ENCODE measurements at regions not wholly inside any gene's neighbourhood (a gene's known extent, or its start where the extent isn't known, plus 50 kb on each side); places are given as distances from the start of the nearest gene placed in this dataset.
"Not testable (repeated sequence)": the region's sequence is repeated elsewhere in the genome, so short reads cannot be mapped to it uniquely, and the experiment has no call there.

- DNase-seq: not testable (repeated sequence)
Observed at GRCh38 chr16:29157051-29157923, 172.4 kb downstream of the LAT start.

- no peak for DNase-seq
Observed at GRCh38 chr16:29156511-29156910, 171.7 kb downstream of the LAT start.

- DNase-seq: not testable (repeated sequence)
Observed at GRCh38 chr16:29155866-29156200, 171.0 kb downstream of the LAT start.

DNA sequence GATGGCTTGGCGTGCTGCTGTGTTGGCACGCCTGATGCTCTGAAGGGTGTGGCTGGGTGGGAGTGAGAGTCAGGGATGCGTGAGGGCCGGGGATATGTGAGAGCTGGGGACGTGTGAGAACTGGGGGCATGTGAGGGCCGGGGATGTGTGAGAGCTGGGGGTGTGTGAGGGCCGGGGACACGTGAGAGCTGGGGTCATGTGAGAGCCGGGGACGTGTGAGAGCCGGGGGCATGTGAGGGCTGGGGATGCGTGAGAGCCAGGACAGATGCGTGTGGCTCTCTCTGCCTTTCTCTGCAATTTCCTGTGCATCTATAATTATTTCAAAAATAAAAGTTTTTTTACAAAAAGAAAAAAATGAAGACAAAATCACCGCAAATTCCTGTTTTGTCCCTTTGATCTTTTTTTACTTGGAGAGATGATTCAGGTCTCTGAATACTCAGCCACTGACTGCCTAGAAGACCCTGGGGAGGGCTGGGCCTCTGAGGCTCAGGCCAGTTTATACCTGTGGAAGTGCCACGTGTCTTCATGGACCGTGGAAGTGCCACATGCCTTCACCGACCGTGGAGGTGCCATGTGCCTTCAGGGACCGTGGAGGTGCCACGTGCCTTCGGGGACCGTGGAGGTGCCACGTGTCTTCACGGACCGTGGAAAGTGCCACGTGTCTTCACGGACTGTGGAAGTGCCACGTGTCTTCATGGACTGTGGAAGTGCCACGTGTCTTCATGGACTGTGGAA is 170.4 kb downstream of the LAT start:
- not testable (repeated sequence) for DNase-seq

- no peak for DNase-seq
Observed at GRCh38 chr16:29154676-29155121, 169.8 kb downstream of the LAT start.

DNA sequence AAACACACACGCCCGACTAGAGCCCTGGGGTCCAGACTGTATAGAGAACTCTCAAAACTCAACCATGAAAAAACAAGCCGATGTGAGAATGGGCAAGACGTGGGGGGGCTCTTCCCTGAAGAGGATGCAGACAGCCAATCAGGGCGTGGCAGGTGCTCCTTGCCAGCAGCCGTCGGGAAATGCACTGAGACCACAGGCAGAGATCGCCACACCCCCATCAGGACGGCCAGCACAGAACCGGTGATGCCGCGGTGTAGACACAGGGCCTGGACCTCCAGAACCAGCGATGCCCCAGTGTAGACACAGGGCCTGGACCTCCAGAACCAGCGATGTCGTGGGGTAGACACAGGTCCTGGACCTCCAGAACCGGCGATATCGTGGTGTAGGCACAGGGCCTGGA is 169.2 kb downstream of the LAT start:
- no peak for DNase-seq

DNA sequence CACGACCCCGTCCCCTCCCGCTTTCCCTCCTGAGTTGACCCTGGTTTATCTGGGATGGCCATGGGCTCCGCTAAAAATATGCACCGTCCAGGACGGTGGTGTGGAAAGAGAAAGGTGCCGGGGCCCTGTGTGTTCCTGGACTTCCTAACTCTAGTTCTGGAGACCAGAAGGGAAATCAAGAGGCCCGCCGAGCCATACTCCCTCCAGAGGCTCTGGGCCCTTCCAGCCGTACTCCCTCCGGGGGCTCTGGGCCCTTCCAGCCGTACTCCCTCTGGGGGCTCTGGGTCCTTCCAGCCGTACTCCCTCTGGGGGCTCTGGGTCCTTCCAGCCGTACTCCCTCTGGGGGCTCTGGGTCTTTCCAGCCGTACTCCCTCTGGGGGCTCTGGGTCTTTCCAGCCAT is 168.5 kb downstream of the LAT start:
- DNase-seq: not testable (repeated sequence)

DNA sequence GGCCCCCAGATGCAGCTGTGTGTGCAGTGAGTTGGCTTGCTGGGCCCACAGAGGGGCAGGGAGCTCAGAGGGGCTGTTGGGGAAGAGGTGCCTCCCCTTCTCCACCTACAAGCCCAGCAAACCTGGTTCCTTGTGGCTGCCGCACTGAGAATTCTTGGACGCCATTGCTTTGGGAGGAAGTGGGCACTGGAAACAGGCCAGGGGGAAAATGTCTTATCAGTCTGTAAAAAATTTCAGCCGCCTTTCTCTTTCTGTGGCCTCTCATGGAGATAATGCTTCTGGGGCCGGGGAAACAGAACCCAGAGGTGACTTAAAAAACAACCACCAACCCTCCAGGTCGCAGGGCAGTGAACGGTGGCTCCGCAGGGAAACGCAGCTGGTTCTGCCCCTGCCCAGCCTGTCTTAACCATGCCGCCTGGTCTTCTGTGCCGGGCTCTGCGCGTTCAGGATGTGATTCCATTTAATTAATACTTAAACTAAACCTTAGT is 167.7 kb downstream of the LAT start:
- DNase-seq: not testable (repeated sequence)

GRCh38 chr16:29151317-29151716 is 166.5 kb downstream of the LAT start:
- no peak for DNase-seq

- DNase-seq: not testable (repeated sequence)
Observed at GRCh38 chr16:29149912-29150311, 165.1 kb downstream of the LAT start.

- no peak for DNase-seq
Observed at GRCh38 chr16:29148867-29149272, 164.0 kb downstream of the LAT start.

DNA sequence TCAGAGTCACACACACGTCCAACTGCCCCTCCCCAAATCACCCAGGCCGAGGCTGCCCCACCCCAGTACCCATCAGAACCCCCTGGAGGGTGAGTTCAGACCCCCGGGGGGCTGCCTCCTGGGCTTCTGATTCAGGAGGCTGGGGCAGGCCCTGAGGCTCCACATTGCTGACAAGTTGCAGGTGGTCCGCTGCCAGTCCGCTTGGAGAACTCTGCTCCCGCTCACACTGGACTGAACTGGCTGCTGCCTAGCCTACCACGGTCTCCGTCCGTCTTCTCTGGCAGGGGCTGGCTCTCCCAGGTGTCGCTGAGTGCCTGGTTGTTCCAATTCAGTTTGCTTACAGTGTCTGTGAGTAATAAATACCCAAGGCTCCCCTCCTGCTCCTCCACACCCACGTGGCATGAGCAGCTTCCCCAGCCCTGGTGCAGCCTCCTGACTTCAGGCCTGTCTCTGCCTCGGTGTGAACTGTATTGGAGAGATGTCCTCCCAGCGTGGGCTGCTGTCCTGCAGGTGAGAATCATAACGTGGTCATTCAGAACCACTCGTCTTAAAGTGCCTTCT is 163.4 kb downstream of the LAT start:
- DNase-seq: no peak

GRCh38 chr16:29147710-29148109 is 162.9 kb downstream of the LAT start:
- not testable (repeated sequence) for DNase-seq

- DNase-seq: not testable (repeated sequence)
Observed at GRCh38 chr16:29146808-29147643, 162.2 kb downstream of the LAT start.

GRCh38 chr16:29146266-29146665 is 161.4 kb downstream of the LAT start:
- DNase-seq: no peak

GRCh38 chr16:29145486-29146225 is 160.8 kb downstream of the LAT start:
- DNase-seq: not testable (repeated sequence)

DNA sequence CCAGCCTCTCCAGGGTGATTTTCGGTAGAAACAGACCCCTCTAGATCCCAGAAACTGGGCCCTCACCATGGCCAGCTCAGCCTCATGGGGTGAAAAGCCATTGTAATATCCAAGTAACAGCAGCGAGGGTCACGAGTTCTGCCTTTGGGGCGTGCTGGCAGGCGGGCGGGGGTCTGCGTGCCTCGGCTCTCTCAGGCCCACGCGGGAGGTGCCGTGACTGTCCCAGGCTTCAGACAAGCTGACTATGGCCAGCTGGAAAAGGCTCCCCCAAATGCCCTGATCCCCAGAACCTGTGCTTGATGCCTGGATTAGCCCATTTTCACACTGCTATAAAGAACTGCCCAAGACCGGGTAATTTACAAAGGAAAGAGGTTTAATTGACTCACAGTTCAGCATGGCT is 160.2 kb downstream of the LAT start:
- not testable (repeated sequence) for DNase-seq

- not testable (repeated sequence) for DNase-seq
Observed at GRCh38 chr16:29144669-29145062, 159.8 kb downstream of the LAT start.

- not testable (repeated sequence) for DNase-seq
Observed at GRCh38 chr16:29143739-29144668, 159.2 kb downstream of the LAT start.

DNA sequence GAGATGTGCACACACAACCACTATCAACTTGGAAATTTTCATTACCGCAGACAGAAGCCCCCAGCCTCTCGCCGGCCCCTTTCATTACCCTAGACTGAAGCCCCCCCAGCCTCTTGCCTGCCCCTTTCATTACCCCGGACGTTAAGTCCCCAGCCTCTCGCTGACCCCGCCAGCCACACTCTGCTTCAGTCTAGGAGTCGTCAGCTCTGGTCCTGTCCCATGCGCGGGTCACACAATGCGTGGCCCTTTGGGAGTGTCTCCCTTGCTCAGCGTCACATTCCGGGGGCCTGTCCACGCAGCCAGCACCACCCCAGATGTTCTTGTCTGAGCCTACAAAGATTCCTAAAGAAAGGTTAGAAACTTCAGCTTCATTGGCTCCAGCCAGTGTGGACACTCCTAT is 157.7 kb downstream of the LAT start:
- DNase-seq: not testable (repeated sequence)

Data from SHP77 treated with DMSO at 0.1 percent for 48 hours (cell line).